ENCODE measurements at regions not wholly inside any gene's neighbourhood (a gene's known extent, or its start where the extent isn't known, plus 50 kb on each side); places are given as distances from the start of the nearest gene placed in this dataset.
A peak's percentile ranks its signal among the peaks of the same experiment; 100 is the strongest.
"Not testable (repeated sequence)": the region's sequence is repeated elsewhere in the genome, so short reads cannot be mapped to it uniquely, and the experiment has no call there.

DNA sequence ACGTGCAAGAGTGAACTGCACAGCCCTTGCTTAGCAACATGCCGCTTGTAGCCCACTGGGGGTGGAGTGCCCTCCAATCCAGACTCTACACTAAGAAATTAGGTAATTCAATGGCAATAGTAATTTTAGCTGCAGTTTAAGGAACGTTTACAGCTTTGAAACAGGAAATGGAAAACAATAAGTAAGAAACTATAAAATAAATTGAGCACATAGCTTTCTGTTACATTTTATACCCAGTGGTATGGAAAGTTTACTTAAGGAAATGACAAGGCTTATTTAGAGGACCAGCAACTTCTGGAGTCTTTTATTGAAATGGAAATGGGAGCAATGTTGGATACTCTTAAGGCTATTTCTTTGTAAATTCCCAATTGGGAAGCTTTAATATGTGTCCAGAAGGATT is 373.2 kb downstream of the KCNRG start:
- in situ Hi-C loops (cut with HindIII; ENCODE audit: low sequenced_read_pairs), result no loop called here
- no peak for DNase-seq (ENCODE audit: low spot score)

DNA sequence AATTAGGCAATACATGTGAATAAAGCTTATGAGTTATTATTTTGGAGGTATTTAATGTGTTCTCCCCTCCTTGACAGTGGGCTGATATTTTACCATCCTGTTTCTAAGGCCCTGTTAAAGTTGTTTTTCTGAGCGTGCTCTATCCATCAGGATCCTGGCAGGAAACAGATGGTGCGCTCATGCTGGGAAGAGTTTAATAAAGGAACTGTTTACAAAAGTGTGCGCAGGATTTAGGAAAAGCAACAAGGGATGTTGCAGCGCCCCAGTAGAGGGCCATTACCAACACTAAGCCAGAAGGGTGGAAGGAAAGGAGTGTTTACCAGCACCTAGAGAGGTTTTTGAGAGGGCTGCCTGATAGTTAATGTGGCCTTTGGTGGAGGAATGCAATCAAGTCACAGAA is 374.5 kb downstream of the KCNRG start:
- in situ Hi-C loops (cut with HindIII; ENCODE audit: low sequenced_read_pairs), result no loop called here
- peak; percentile 92 for DNase-seq (ENCODE audit: low spot score)

DNA sequence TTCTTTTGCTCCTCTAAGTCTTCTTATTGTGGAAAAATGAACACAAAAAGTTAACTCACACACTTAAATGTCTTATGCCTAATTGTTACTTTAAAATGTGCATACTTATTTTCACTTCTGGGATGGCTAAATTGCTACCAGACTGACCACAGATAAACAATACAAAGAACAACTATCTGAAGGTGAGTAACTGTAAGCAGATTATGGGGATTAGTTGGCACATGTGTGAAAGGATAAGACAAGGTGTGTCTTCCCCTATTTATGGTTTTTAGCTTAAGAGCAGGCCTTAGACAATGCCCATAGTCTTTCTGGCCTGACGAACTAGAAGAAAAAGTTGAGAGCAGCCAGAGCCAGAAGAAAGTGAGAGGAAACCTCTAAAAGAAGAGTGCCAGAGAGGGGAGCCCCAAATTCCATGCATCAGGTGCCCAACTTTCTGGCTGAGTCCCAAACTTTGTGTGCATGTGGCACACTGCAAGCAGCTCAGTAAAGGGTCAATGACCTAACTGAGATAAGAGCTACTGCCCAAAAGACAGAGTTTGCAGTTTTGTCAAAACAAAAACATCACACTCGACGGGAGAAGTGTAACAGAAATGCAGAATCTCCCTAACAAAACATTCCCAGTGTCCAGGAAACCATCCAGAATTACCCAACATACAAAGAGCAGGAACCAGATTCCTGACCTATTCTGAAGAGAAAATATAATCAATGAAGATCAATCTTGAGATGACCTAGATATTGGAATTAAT is 375.4 kb downstream of the KCNRG start:
- no peak for DNase-seq (ENCODE audit: low spot score)
- in situ Hi-C loops (cut with HindIII; ENCODE audit: low sequenced_read_pairs), result no loop called here

DNA sequence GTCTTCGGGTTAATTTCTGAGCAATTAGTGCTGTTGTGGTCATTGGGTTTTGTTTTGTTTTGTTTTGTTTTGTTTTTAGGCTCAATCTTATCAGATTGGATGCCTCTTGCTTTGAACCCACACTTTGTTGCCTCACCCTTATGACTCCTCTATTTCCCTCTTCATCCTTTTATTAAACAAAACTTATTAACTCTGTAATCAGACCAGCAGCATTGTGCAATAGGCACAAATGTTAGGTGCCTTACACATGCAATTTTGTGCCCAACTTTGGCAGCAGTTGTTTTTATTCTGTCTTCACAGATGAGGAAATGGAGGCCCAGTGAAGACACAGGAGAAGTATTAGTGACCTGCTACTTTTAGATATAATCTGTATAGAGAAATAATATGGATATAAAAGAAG is 377.7 kb downstream of the KCNRG start:
- in situ Hi-C loops (cut with HindIII; ENCODE audit: low sequenced_read_pairs), result no loop called here
- DNase-seq (ENCODE audit: low spot score), result no peak

DNA sequence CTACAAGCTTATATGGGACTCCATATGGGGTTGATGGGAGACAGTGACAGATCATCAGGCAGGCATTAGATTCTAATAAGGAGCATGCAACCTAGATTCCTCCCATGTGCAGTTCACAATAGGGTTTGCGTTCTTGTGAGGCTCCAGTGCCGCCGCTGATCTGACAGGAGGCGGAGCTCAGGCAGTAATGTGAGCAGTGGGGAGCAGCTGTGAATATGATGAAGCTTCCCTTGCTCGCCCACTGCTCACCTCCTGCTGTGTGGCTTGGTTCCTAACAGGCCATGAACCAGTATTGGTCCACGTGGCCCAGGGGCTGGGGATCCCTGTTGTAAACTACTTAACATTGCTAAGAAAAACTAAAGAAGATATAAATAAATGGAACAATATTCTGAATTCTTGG is 378.4 kb downstream of the KCNRG start:
- DNase-seq (ENCODE audit: low spot score), result no peak
- in situ Hi-C loops (cut with HindIII; ENCODE audit: low sequenced_read_pairs), result no loop called here

DNA sequence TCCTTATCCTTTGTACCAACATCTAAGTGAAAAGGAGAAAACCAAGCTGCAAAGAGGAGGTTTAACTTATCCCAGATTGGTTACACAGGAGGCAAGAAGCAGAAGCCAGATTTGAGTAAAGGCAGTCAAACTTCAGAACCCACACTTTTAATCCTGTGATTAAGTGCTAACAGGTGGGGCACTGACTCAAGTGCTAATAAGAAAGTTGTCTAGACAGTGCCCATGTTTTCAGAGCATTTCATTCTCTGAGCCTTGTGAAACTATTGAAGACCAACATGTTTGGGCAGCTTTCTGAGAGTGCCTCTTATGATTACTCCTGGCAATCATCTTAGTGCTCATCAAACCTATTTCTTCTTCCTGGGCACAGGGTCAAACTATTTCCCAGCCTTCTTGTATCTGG is 380.8 kb downstream of the KCNRG start:
- in situ Hi-C loops (cut with HindIII; ENCODE audit: low sequenced_read_pairs), result no loop called here
- no peak for DNase-seq (ENCODE audit: low spot score)

DNA sequence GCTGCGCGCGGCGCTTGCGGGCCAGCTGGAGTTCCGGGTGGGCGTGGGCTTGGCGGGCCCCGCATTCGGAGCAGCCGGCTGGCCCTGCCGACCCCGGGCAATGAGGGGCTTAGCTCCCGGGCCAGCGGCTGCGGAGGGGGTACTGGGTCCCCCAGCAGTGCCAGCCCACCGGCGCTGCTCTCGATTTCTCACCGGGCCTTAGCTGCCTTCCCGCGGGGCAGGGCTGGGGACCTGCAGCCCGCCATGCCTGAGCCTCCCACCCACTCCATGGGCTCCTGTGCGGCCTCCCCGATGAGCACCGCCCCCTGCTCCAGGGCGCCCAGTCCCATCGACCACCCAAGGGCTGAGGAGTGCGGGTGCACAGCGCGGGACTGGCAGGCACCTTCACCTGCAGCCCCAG is 381.4 kb downstream of the KCNRG start:
- in situ Hi-C loops (cut with HindIII; ENCODE audit: low sequenced_read_pairs), result not testable (repeated sequence)

DNA sequence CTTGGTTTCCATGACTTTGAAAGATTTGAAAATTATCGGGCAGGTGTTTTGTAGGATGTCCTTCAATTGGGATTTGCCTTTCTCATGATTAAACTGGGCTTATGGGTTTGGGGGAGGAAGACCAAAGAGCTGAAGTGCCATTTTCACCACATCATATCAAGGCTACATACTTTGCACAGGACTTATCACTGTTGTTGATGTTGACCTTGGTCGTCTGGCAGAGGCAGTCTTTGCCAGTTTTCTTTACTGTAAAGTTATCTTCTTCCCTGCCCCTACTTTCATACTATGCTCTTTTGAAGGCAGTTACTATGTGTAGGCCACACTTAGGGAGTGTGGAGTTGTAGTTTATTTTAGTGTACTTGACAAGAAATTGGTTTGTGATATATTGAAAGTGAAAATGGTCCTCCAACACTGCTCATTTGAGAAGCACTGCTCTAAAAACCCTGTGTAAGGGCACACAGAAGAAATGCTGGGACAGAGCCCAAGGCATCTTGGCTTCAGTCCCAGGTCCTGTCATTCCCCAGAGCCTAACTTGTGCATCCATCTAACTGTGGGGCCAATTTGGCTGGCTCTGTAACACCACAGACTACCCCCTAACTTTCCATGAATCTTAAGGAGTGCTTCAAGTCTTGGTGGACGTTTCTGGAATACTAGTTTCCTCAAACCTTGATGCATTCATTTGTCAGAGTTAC is 384.9 kb downstream of the KCNRG start:
- in situ Hi-C loops (cut with HindIII; ENCODE audit: low sequenced_read_pairs), result no loop called here
- peak; percentile 85 for DNase-seq (ENCODE audit: low spot score)

More for the DNA sequence above, 381.4 kb downstream of the KCNRG start:
- DNase-seq (ENCODE audit: low spot score), result not testable (repeated sequence)

DNA sequence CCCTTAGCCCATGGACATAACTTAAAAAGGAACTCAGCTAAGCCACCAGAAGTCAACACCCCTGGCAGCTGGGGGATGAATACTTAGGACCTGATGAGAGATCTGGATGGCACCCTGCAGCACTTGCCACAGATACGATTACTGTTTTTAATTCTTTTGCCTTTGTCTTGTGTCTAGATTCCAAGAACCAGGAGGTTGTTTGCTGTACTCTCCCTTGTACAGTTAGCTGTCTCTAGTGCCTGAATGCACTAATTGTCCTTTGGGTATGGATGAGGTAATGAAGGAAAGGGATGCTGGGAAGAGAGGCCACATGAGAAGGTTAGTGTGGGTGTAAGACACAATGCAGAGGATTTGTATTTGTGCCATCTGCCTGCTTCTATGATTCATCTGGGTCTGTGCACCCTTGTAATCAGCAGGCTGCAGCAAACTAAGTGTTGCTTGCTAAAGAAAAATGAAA is 385.8 kb downstream of the KCNRG start:
- in situ Hi-C loops (cut with HindIII; ENCODE audit: low sequenced_read_pairs), result no loop called here
- peak; percentile 69 for DNase-seq (ENCODE audit: low spot score)

DNA sequence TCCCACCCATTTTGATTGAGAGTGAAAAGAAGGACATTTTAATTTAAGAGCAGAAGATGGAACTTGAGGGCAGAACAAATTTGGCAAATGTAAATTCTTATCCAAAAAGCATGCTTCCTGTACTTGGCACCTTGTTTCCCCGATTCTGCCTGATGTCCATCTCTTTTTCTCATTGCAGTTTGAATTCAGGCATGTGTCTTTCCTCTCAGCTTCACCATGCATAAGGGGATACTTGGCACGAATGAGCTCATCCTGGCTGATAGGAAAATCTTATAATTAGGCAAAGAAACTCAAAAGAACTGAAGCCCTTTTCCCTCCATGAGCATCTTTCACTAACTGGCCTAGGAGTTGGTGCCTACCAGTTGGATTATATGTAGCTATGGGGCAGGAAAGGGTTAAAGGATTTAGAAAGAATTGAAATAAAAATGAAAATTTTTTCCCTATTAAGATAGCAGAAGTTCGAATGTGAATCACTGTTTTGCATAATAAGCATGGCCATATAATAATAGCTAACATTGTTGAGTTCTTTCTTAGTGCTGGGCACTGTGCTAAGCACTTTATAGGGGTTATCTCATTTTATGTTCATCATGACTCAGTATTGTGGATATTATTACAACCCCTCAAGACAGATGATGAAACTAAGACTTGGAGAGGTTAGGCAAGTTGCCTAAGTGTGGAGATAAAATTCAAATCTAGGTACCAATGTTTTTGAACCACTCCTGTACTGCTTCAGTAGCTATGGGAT is 386.6 kb downstream of the KCNRG start:
- in situ Hi-C loops (cut with HindIII; ENCODE audit: low sequenced_read_pairs), result no loop called here
- DNase-seq (ENCODE audit: low spot score), result no peak

DNA sequence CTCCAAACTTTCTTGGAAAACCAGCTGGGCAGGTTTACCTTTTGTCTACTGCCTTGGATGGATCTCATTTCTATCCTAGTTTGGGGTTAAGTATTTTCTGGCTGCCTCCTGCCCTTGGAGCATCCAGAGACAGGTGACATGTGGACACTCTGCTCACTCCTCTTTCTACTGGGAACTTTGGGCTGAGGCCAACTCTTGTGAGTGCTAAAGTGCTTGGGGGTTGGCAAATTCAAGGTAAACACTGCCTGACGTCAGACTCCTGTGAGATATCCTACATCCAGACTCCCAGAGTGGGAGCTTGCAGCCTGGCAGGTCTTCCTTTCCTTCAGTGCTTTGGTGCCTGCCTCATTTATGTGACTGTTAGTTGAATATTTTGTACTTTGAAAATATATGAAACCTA is 388.1 kb downstream of the KCNRG start:
- DNase-seq (ENCODE audit: low spot score), result peak; percentile 55
- in situ Hi-C loops (cut with HindIII; ENCODE audit: low sequenced_read_pairs), result no loop called here

DNA sequence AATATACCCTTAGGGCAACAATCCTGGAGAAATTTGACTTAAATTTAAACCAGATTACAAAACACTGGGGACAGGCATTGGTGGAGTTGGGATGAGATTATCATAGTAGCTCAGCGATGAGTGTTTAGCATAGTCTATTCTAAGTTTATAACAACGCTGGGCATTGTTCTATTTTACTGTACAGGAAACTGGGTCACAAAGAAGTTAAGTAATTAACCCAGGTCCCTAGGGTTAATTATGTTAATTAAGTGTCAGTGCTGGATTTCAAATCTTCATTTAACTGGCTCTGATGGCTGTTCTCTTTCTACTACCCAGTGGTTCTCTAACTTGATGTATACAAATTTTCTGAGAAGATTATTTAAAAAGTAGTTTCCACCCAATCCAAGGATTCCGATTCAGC is 388.9 kb downstream of the KCNRG start:
- no peak for DNase-seq (ENCODE audit: low spot score)
- in situ Hi-C loops (cut with HindIII; ENCODE audit: low sequenced_read_pairs), result no loop called here

DNA sequence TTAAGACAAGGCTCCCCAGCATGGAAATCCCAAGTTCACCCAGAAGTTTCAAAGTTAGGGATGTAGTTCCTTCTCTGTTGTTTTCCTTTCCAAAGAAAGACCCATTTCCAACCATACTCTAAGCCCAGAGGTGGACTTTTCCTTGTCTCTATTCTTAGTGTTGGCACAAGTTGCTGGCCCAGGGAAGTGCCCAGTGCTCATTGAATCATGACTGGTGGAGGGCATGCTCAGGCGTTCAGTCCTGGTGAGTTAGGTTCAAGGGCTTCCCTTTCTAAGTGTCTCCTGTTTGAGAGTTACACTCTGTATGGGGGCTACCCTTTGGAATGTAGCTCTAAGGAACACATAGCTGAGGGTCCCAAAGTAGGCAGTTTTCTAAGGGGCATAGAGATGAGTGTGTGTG is 389.5 kb downstream of the KCNRG start:
- in situ Hi-C loops (cut with HindIII; ENCODE audit: low sequenced_read_pairs), result no loop called here
- DNase-seq (ENCODE audit: low spot score), result no peak

DNA sequence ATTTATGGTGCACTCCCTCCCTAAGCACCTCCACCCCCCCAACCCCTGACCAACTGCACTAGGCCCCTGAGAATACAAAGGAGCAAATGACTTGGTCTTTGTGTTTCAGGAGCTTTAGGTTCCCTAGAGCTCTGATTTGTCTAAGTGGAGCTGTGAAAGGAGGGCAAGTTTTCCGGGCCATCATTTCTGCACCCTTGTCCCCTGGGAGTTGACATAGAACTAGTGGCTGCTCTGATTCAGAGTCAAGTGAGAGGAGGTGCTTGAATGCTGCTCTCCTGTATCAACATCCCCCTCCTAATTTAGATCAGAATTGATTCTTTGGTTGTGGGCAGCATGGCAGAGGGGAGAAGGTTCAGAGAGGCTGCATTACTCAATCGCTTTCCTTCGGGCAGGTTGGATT is 391.6 kb downstream of the KCNRG start:
- in situ Hi-C loops (cut with HindIII; ENCODE audit: low sequenced_read_pairs), result no loop called here
- no peak for DNase-seq (ENCODE audit: low spot score)

DNA sequence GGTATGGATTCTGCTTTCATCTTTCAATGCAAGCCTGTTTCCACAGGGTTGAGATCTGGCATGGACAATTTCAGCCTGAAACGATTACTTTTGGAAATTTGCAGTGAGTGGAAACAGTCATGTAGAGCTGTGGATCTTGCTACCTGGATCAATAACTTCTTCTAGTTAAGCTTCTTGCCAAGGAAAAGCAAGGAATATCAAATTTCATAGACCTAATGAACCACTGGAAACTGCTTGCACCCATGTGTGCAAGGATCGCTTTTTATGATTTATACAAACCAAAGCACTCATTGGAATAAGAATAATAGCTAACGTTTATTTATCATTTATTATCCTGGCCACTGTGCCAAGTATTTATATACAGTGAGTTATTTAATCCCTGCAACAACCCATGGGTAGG is 392.8 kb downstream of the KCNRG start:
- in situ Hi-C loops (cut with HindIII; ENCODE audit: low sequenced_read_pairs), result no loop called here
- DNase-seq (ENCODE audit: low spot score), result no peak

DNA sequence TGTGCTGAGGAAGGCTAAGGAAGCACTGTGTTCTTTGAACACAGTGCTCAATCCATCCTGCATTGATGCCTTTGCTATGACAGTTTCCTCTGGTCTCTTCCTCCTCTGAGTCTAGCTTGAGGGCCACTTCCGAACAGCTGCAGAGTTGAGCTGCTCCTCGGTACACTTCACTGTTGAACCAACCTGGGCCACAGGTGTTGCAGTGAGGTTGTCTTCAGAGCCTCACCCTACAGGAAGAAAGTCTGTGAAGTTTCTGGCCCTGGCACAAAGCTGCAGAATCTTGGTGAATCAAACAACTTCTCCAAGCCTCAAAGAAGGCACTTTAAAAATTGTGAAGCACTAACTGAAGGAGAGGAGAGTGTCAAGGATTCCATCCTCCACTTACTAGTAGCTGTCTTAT is 394.0 kb downstream of the KCNRG start:
- in situ Hi-C loops (cut with HindIII; ENCODE audit: low sequenced_read_pairs), result no loop called here
- DNase-seq (ENCODE audit: low spot score), result no peak

DNA sequence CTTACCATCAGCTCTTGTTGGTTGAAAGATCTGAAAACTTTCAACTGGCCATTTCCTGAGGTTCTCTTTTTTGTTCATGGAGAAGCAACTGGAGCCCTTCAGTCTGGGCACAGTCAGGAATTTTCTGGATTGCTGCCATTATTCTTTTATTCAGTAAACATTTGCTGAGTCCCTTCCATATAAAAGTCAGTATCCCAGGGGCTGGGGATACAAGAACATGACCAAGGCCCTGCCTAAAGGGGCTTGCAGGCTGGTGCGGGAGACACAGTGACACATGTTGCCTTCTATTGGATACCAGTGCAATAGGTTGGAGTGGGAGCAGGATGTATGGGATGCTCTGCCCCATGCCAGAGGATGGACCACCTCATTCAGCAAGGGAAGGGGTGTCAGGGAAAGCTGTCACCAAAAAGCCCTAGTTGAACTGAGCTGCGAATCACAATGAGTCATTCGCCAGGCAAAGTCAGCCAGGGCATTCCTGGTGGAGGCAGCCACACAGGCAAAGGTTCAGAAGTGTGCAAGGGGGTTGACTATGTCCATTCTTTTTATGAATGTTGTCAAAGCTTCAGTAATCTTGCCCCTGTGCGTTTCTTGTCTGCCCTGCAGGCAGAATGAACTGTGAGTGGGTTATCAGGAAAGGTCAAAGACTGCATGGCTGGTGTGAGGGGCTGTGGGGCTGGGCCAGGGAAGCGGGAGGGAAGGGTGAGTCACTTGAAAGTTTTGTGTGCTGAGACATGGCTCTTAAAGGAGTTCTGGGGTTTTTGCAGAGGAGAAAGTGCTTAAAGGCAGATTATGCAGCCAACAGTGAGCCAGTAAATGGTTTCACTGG is 395.9 kb downstream of the KCNRG start:
- DNase-seq (ENCODE audit: low spot score), result no peak

DNA sequence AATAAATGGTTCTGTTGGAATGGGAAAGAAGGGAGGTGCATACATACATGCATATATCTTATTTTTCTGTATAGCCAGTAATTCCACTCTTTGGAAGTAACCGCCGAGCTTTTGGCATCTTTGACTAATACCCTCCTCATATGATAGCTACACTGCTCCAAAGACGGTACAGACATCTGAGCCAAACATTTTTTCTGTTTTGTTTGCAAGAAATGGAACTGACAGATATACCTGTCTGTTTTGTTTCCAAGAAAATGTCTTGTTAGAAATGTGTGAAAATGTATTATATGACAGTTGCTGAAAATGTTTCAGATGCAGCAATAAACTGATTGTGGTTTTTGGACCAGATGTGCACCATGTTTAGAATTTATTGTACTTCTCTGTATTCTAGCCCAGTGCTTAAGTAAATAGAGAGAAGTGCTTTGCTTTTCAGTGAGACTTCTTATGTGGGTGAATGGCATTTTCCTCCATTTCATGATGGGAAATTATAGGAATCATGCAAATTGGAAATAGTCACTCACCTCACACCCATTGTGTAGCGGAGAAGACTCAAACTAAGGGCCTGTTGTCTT is 396.9 kb downstream of the KCNRG start:
- in situ Hi-C loops (cut with HindIII; ENCODE audit: low sequenced_read_pairs), result no loop called here
- no peak for DNase-seq (ENCODE audit: low spot score)

More for the DNA sequence above, 395.9 kb downstream of the KCNRG start:
- in situ Hi-C loops (cut with HindIII; ENCODE audit: low sequenced_read_pairs), result no loop called here

DNA sequence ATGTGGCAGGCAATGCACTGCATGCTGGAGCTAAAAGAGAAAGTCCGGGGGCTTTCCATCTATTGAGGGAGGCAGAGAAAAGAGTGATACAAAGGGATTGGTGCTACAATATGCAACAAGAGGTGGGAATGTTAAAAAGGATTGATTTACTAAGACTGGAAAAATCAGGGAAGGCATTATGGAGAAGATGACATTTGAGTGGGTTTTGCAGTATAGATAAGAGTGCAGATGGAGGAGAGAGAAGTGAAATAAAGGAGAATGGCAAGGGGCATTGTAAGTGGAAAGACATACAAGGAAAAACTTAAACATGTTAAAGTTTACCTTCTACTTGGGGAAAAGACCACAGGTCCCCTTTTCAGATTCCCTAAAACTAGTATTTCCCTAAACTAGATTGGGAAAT is 399.4 kb downstream of the KCNRG start:
- in situ Hi-C loops (cut with HindIII; ENCODE audit: low sequenced_read_pairs), result no loop called here
- no peak for DNase-seq (ENCODE audit: low spot score)
